Neural cell (in vitro differentiated cells): ENCODE measurements at regions not wholly inside any gene's neighbourhood (a gene's known extent, or its start where the extent isn't known, plus 50 kb on each side); places are given as distances from the start of the nearest gene placed in this dataset.

Experiments
- H2AFZ ChIP-seq: fragments of 200-600, 300-800 bp; sonication (generic), shearing (Covaris generic); 2 replicates; pipeline ENCODE4 v1.6.0; 2014; ENCODE audit warnings: low read depth, mild to moderate bottlenecking, antibody characterized with exemption, low read length, moderate library complexity
- H3F3A ChIP-seq: fragments of 200-600 bp; shearing (Covaris generic); 2 replicates; pipeline ENCODE4 v1.6.1; 2016; ENCODE audit warnings: mild to moderate bottlenecking, moderate library complexity, mixed read lengths, antibody characterized with exemption, low read length; ENCODE audit not compliant: insufficient read depth, poor library complexity, severe bottlenecking
- H3K27ac ChIP-seq: fragments of 200-600, 300-800 bp; sonication (generic), shearing (Covaris generic); 2 replicates; pipeline ENCODE4 v1.5.1; 2014; ENCODE audit warnings: mild to moderate bottlenecking, low read length, moderate library complexity
- H3K27me3 ChIP-seq: fragments of 300-800, 200-600 bp; sonication (generic), shearing (Covaris generic); 2 replicates; pipeline ENCODE4 v1.6.0; 2014; ENCODE audit warnings: mild to moderate bottlenecking, low read depth, low read length, moderate library complexity; ENCODE audit not compliant: insufficient read depth
- H3K36me3 ChIP-seq: fragments of 300-800, 200-600 bp; sonication (generic), shearing (Covaris generic); 2 replicates; pipeline ENCODE4 v1.5.1; 2014; ENCODE audit warnings: mild to moderate bottlenecking, antibody characterized with exemption, low read length, moderate library complexity; ENCODE audit not compliant: insufficient read depth
- H3K4me2 ChIP-seq: fragments of 300-800, 200-600 bp; sonication (generic), shearing (Covaris generic); 2 replicates; pipeline ENCODE4 v1.6.0; 2014; ENCODE audit warnings: mild to moderate bottlenecking, low read length
- H3K4me3 ChIP-seq: fragments of 300-800, 200-600 bp; sonication (generic), shearing (Covaris generic); 2 replicates; pipeline ENCODE4 v1.5.1; 2014; ENCODE audit warnings: mild to moderate bottlenecking, low read length, moderate library complexity
- H3K79me2 ChIP-seq: fragments of 200-600 bp; shearing (Covaris generic); replicated peaks from 2 replicates; pipeline ENCODE4 v1.6.0; 2014; ENCODE audit warnings: mild to moderate bottlenecking, low read length, moderate library complexity; ENCODE audit not compliant: insufficient read depth
- H3K9ac ChIP-seq: fragments of 300-800, 200-600 bp; sonication (generic), shearing (Covaris generic); 2 replicates; pipeline ENCODE4 v1.6.1; 2016; ENCODE audit warnings: mild to moderate bottlenecking, low read length, mixed read lengths
- H3K9me2 ChIP-seq: fragments of 200-600 bp; shearing (Covaris generic); 2 replicates; pipeline ENCODE4 v1.6.1; 2016; ENCODE audit warnings: mild to moderate bottlenecking, low read length, mixed read lengths; ENCODE audit not compliant: insufficient read depth
- H3K9me3 ChIP-seq: fragments of 200-600, 300-800 bp; sonication (generic), shearing (Covaris generic); 2 replicates; pipeline ENCODE4 v1.6.1; 2016; ENCODE audit warnings: mild to moderate bottlenecking, mixed run types, low read length, moderate library complexity, mixed read lengths
- H4K20me1 ChIP-seq: fragments of 200-600 bp; shearing (Covaris generic); 2 replicates; pipeline ENCODE4 v1.6.1; 2016; ENCODE audit warnings: mild to moderate bottlenecking, mixed run types; ENCODE audit not compliant: insufficient read depth
- CTCF ChIP-seq: fragments of 450-650 bp; IDR thresholded peaks from 2 replicates; pipeline ENCODE4 v1.5.1; 2014; ENCODE audit warnings: antibody characterized with exemption, mild to moderate bottlenecking, moderate library complexity; ENCODE audit not compliant: poor library complexity, severe bottlenecking
- EP300 ChIP-seq: fragments of 450-650 bp; conservative IDR thresholded peaks from 2 replicates; pipeline ENCODE4 v1.6.1; 2014; ENCODE audit warnings: antibody characterized with exemption, mild to moderate bottlenecking, moderate library complexity; ENCODE audit not compliant: poor library complexity, severe bottlenecking
- EZH2 ChIP-seq: fragments of 200-600, 300-800 bp; shearing (Covaris generic), sonication (generic); IDR thresholded peaks from 2 replicates; pipeline ENCODE4 v1.6.1; 2014; ENCODE audit warnings: antibody characterized with exemption, low read length, borderline replicate concordance, mild to moderate bottlenecking; ENCODE audit not compliant: insufficient read depth, poor library complexity, severe bottlenecking
- MXI1 ChIP-seq: fragments of 450-650 bp; conservative IDR thresholded peaks from 2 replicates; pipeline ENCODE4 v1.6.1; 2014; ENCODE audit warnings: antibody characterized with exemption, mild to moderate bottlenecking; ENCODE audit not compliant: poor library complexity, severe bottlenecking
- POLR2AphosphoS5 ChIP-seq: IDR thresholded peaks from 2 replicates; pipeline ENCODE4 v1.6.1; 2012
- RAD21 ChIP-seq: fragments of 450-650 bp; conservative IDR thresholded peaks from 2 replicates; pipeline ENCODE4 v1.6.1; 2014; ENCODE audit warnings: antibody characterized with exemption, mild to moderate bottlenecking, moderate library complexity
- REST ChIP-seq: IDR thresholded peaks from 2 replicates; pipeline ENCODE4 v1.6.1; 2012; ENCODE audit warnings: borderline replicate concordance
- SMC3 ChIP-seq: fragments of 450-650 bp; conservative IDR thresholded peaks from 2 replicates; pipeline ENCODE4 v1.6.1; 2014; ENCODE audit warnings: antibody characterized with exemption, mild to moderate bottlenecking, moderate library complexity; ENCODE audit not compliant: poor library complexity
- TAF1 ChIP-seq: IDR thresholded peaks from 2 replicates; pipeline ENCODE4 v1.6.1; 2012; ENCODE audit warnings: low read depth

GRCh38 chr21:38955495-38955894 is 149.8 kb downstream of the ETS2 start:
- Histone ChIP-seq H3K36me3 (no peaks in the 10 kb centered on the region), H3K4me3 (no peak overlapping the region), H3F3A (no peaks in the 10 kb centered on the region), H3K27me3 (no peaks in the 10 kb centered on the region), H3K79me2 (no peaks in the 10 kb centered on the region), H3K4me2 (no peak overlapping the region), H3K27ac (no peak overlapping the region), H4K20me1 (no peaks in the 10 kb centered on the region), H3K9ac (no peak overlapping the region), H3K9me2 (no peaks in the 10 kb centered on the region), H3K9me3 (no peaks in the 10 kb centered on the region), H2AFZ (no peak overlapping the region)
- no peak for TF ChIP-seq TAF1
- no peak for TF ChIP-seq EZH2
- TF ChIP-seq POLR2AphosphoS5, result no peak
- TF ChIP-seq SMC3, result no peak
- TF ChIP-seq RAD21, result no peak
- TF ChIP-seq MXI1, result no peak
- no peak for TF ChIP-seq REST
- TF ChIP-seq EP300, result no peak
- no peak for TF ChIP-seq CTCF

GRCh38 chr21:38954588-38955004 is 148.9 kb downstream of the ETS2 start:
- no peaks in the 10 kb centered on the region for H3F3A ChIP-seq
- no peak overlapping the region for H3K9ac ChIP-seq
- no peak overlapping the region for H3K4me3 ChIP-seq
- H3K9me2 ChIP-seq, result no peaks in the 10 kb centered on the region
- H3K4me2 ChIP-seq, result no peak overlapping the region
- no peaks in the 10 kb centered on the region for H3K27me3 ChIP-seq
- H3K79me2 ChIP-seq, result no peaks in the 10 kb centered on the region
- no peaks in the 10 kb centered on the region for H3K36me3 ChIP-seq
- H3K27ac ChIP-seq, result no peak overlapping the region
- TF ChIP-seq POLR2AphosphoS5 (no peak), TAF1 (no peak), EP300 (no peak), REST (no peak), EZH2 (no peak), SMC3 (no peak), RAD21 (no peak), CTCF (no peak), MXI1 (no peak)
- H2AFZ ChIP-seq, result no peak overlapping the region
- H3K9me3 ChIP-seq, result no peaks in the 10 kb centered on the region
- no peaks in the 10 kb centered on the region for H4K20me1 ChIP-seq
